ENCODE measurements at regions not wholly inside any gene's neighbourhood (a gene's known extent, or its start where the extent isn't known, plus 50 kb on each side); places are given as distances from the start of the nearest gene placed in this dataset.

DNA sequence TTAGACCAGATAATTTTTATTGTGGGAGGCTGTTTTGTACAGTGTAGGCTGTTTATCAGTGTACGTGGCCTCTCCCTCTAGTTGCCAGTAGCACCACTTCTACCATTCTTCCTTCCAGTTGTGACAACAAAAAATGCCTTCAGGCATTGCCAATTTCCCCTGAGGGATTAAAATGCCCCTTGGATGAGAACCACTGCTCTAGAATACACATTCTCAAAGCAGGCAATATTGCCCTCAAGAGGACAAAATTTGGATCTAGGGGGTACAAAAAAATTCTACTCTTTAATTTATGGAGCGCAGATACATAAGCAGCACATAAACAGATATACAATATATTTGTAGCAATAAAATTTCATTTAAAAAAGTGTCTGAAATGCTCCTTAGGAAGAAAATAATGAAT, 674.6 kb downstream of the PTPRC start:
- in situ Hi-C loops (cut with HindIII; ENCODE audit: low pct_unique_long_range_greater_than_20kb, low sequenced_read_pairs): no loop called here
- Histone ChIP-seq H3K36me3 (ENCODE audit: control insufficient read depth, insufficient read depth, low read length) (no peaks in the 10 kb centered on the region), H3K27me3 (ENCODE audit: control insufficient read depth, insufficient read depth, low read length) (no peaks in the 10 kb centered on the region), H3K4me1 (ENCODE audit: control insufficient read depth, insufficient read depth, low read length) (no peaks in the 10 kb centered on the region), H3K27ac (ENCODE audit: low read length) (no peak overlapping the region), H3K4me3 (ENCODE audit: low read depth in 2 of 2, low read length in 2 of 2) (no peak overlapping the region), H3K9me3 (ENCODE audit: control insufficient read depth, insufficient read depth, low read depth, low read length) (no peaks in the 10 kb centered on the region)
- intact Hi-C loops (cut with micrococcal nuclease; ENCODE audit: unreplicated experiment): no loop called here
- TF ChIP-seq, protein P1, sequence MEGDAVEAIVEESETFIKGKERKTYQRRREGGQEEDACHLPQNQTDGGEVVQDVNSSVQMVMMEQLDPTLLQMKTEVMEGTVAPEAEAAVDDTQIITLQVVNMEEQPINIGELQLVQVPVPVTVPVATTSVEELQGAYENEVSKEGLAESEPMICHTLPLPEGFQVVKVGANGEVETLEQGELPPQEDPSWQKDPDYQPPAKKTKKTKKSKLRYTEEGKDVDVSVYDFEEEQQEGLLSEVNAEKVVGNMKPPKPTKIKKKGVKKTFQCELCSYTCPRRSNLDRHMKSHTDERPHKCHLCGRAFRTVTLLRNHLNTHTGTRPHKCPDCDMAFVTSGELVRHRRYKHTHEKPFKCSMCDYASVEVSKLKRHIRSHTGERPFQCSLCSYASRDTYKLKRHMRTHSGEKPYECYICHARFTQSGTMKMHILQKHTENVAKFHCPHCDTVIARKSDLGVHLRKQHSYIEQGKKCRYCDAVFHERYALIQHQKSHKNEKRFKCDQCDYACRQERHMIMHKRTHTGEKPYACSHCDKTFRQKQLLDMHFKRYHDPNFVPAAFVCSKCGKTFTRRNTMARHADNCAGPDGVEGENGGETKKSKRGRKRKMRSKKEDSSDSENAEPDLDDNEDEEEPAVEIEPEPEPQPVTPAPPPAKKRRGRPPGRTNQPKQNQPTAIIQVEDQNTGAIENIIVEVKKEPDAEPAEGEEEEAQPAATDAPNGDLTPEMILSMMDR (IDR thresholded peaks at IDR 0.05): no peak; the same call in 1 of the 2 replicates
- no peak for TF ChIP-seq TCF7L2 (IDR thresholded peaks at IDR 0.05; ENCODE audit: low read depth, low read length)
- no peak for TF ChIP-seq SIN3A (IDR thresholded peaks at IDR 0.05; ENCODE audit: borderline replicate concordance, insufficient read depth, low read depth, low read length)
- no peak for TF ChIP-seq POLR2AphosphoS5 (IDR thresholded peaks at IDR 0.05; ENCODE audit: low read depth, low read length)
- TF ChIP-seq, protein P2, sequence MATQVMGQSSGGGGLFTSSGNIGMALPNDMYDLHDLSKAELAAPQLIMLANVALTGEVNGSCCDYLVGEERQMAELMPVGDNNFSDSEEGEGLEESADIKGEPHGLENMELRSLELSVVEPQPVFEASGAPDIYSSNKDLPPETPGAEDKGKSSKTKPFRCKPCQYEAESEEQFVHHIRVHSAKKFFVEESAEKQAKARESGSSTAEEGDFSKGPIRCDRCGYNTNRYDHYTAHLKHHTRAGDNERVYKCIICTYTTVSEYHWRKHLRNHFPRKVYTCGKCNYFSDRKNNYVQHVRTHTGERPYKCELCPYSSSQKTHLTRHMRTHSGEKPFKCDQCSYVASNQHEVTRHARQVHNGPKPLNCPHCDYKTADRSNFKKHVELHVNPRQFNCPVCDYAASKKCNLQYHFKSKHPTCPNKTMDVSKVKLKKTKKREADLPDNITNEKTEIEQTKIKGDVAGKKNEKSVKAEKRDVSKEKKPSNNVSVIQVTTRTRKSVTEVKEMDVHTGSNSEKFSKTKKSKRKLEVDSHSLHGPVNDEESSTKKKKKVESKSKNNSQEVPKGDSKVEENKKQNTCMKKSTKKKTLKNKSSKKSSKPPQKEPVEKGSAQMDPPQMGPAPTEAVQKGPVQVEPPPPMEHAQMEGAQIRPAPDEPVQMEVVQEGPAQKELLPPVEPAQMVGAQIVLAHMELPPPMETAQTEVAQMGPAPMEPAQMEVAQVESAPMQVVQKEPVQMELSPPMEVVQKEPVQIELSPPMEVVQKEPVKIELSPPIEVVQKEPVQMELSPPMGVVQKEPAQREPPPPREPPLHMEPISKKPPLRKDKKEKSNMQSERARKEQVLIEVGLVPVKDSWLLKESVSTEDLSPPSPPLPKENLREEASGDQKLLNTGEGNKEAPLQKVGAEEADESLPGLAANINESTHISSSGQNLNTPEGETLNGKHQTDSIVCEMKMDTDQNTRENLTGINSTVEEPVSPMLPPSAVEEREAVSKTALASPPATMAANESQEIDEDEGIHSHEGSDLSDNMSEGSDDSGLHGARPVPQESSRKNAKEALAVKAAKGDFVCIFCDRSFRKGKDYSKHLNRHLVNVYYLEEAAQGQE (IDR thresholded peaks at IDR 0.05; ENCODE audit: insufficient read depth in 1 of 2, low read depth in 2 of 2, low read length in 1 of 2): no peak
- no TSS peak for BruUV-seq (replicated peaks)
- ATAC-seq (no peak), DNase-seq (ENCODE audit: low read depth, low spot score) (no peak)
- CTCF ChIA-PET: no interaction called here
- POLR2A ChIA-PET: no interaction called here

DNA sequence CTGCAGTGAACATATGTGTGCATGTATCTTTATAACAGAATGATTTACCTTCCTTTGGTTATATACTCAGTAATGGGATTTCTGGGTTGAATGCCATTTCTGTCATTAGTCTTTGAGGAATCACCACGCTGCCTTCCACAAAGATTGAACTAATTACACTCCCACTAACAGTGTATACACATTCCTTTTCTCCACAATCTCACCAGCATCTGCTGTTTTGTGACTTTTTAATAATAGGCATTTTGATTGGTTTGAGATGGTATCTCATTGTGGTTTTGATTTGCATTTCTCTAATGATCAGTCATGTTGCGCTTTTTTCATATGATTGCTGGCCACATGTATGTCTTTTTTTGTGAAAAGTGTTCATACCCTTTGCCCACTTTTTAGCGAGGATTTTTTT, 680.5 kb downstream of the PTPRC start:
- ATAC-seq: no peak
- ChIA-PET CTCF (no interaction called here), POLR2A (no interaction called here)
- in situ Hi-C loops (cut with HindIII; ENCODE audit: low pct_unique_long_range_greater_than_20kb, low sequenced_read_pairs) (no loop called here), intact Hi-C loops (cut with micrococcal nuclease; ENCODE audit: unreplicated experiment) (no loop called here)
- TF ChIP-seq, protein P1 (IDR thresholded peaks at IDR 0.05): no peak
- TF ChIP-seq, protein P2 (IDR thresholded peaks at IDR 0.05; ENCODE audit: insufficient read depth in 1 of 2, low read depth in 2 of 2, low read length in 1 of 2): no peak
- no peak for TF ChIP-seq SIN3A (IDR thresholded peaks at IDR 0.05; ENCODE audit: borderline replicate concordance, insufficient read depth, low read depth, low read length)
- TF ChIP-seq TCF7L2 (IDR thresholded peaks at IDR 0.05; ENCODE audit: low read depth, low read length): no peak
- no peak for TF ChIP-seq POLR2AphosphoS5 (IDR thresholded peaks at IDR 0.05; ENCODE audit: low read depth, low read length)
- BruUV-seq (replicated peaks): no TSS peak
- DNase-seq (ENCODE audit: low read depth, low spot score): no peak
- H3K4me3 ChIP-seq (ENCODE audit: low read depth in 2 of 2, low read length in 2 of 2): no peak overlapping the region
- no peaks in the 10 kb centered on the region for H3K9me3 ChIP-seq (ENCODE audit: control insufficient read depth, insufficient read depth, low read depth, low read length)
- H3K36me3 ChIP-seq (ENCODE audit: control insufficient read depth, insufficient read depth, low read length): no peaks in the 10 kb centered on the region
- H3K27ac ChIP-seq (ENCODE audit: low read length): no peak overlapping the region
- H3K27me3 ChIP-seq (ENCODE audit: control insufficient read depth, insufficient read depth, low read length): no peaks in the 10 kb centered on the region
- no peaks in the 10 kb centered on the region for H3K4me1 ChIP-seq (ENCODE audit: control insufficient read depth, insufficient read depth, low read length)
